NCI-H2107 (cell line): ENCODE measurements at regions not wholly inside any gene's neighbourhood (a gene's known extent, or its start where the extent isn't known, plus 50 kb on each side); places are given as distances from the start of the nearest gene placed in this dataset.
"Not testable (repeated sequence)": the region's sequence is repeated elsewhere in the genome, so short reads cannot be mapped to it uniquely, and the experiment has no call there.

Experiments
- DNase-seq: peaks from one replicate; lab custom pipeline; 2025; lab: John Stamatoyannopoulos, UW

GRCh38 chr2:144124882-144125281 is 395.0 kb downstream of the ZEB2 start:
- DNase-seq = no peak

- DNase-seq = no peak
These were observed 399.4 kb downstream of the ZEB2 start for GRCh38 chr2:144120487-144120886.

- no peak for DNase-seq
These were observed 402.8 kb downstream of the ZEB2 start for GRCh38 chr2:144117086-144117485.

- no peak for DNase-seq
These were observed 404.1 kb downstream of the ZEB2 start for GRCh38 chr2:144115739-144116291.

- no peak for DNase-seq
These were observed 405.2 kb downstream of the ZEB2 start for GRCh38 chr2:144114760-144115159.

- no peak for DNase-seq
These were observed 408.5 kb downstream of the ZEB2 start for GRCh38 chr2:144111437-144111836.

- not testable (repeated sequence) for DNase-seq
These were observed 413.8 kb downstream of the ZEB2 start for GRCh38 chr2:144106104-144106503.

- no peak for DNase-seq
These were observed 417.5 kb downstream of the ZEB2 start for GRCh38 chr2:144102386-144102785.

GRCh38 chr2:144099780-144100377 is 420.0 kb downstream of the ZEB2 start:
- DNase-seq = no peak

- DNase-seq = no peak
These were observed 420.6 kb downstream of the ZEB2 start for GRCh38 chr2:144099340-144099739.

GRCh38 chr2:144097440-144098225 is 422.3 kb downstream of the ZEB2 start:
- DNase-seq = no peak

- DNase-seq = no peak
These were observed 423.4 kb downstream of the ZEB2 start for GRCh38 chr2:144096531-144096930.

- DNase-seq = no peak
These were observed 425.3 kb downstream of the ZEB2 start for GRCh38 chr2:144094408-144095151.

GRCh38 chr2:144091622-144092021 is 428.3 kb downstream of the ZEB2 start:
- DNase-seq = no peak

GRCh38 chr2:144088863-144089262 is 431.1 kb downstream of the ZEB2 start:
- no peak for DNase-seq

GRCh38 chr2:144086965-144087364 is 433.0 kb downstream of the ZEB2 start:
- DNase-seq = no peak

GRCh38 chr2:144085016-144085415 is 434.9 kb downstream of the ZEB2 start:
- DNase-seq = no peak

- no peak for DNase-seq
These were observed 435.7 kb downstream of the ZEB2 start for GRCh38 chr2:144084114-144084661.

GRCh38 chr2:144083211-144083610 is 436.7 kb downstream of the ZEB2 start:
- DNase-seq = no peak

GRCh38 chr2:144082777-144083176 is 437.1 kb downstream of the ZEB2 start:
- no peak for DNase-seq

- DNase-seq = no peak
These were observed 437.6 kb downstream of the ZEB2 start for GRCh38 chr2:144082327-144082726.

GRCh38 chr2:144081272-144081671 is 438.6 kb downstream of the ZEB2 start:
- no peak for DNase-seq
